ENCODE measurements at regions not wholly inside any gene's neighbourhood (a gene's known extent, or its start where the extent isn't known, plus 50 kb on each side); places are given as distances from the start of the nearest gene placed in this dataset.

DNA sequence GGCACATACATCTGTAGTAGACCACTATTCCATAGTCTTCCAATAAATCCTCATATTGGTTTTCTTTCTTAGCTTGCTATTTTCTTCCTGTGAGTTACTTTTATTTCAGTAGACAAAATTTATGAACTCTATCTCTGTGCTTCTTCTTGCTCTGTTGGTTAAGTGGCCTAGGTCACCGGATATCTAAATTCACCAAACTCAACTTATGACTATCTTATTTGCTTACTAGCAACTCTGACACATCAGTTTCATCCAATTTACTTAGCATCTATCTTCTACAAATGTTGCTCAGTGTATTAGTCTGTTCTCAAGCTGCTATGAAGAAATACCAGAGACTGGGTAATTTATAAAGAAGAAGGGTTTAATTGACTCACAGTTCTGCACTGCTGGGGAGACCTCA lies 432.5 kb upstream of the FSIP2 start:
- FAIRE-seq, result no peak
- Histone ChIP-seq H3K4ac (replicated peaks; ENCODE audit: insufficient read length, low read depth, low read length) (no peak overlapping the region), H3K23ac (ENCODE audit: insufficient read length) (no peak overlapping the region), H2AFZ (ENCODE audit: low read length) (no peak overlapping the region), H3K27me3 (replicated peaks in 1 of 4; ENCODE audit: control insufficient read depth in 3 of 4, extremely low read depth in 1 of 4, insufficient read depth in 3 of 4, low read length in 3 of 4) (no peaks in the 10 kb centered on the region), H2BK20ac (ENCODE audit: low read length) (no peak overlapping the region), H4K5ac (ENCODE audit: insufficient read length, low read depth, low read length) (no peak overlapping the region), H3K14ac (ENCODE audit: insufficient read length) (no peak overlapping the region), H4K8ac (ENCODE audit: extremely low read depth, insufficient read depth, low read length) (no peak overlapping the region), H3K79me2 (ENCODE audit: control insufficient read depth in 1 of 2, insufficient read depth in 2 of 2, low read length in 2 of 2) (no peaks in the 10 kb centered on the region), H2AK5ac (ENCODE audit: low read depth, low read length) (no peak overlapping the region), H3K18ac (ENCODE audit: extremely low read depth, low read length) (no peak overlapping the region), H2BK12ac (ENCODE audit: low read depth, low read length) (no peak overlapping the region), H3K56ac (replicated peaks; ENCODE audit: insufficient read length, low read depth, low read length) (no peak overlapping the region), H3K9ac (replicated peaks in 1 of 4; ENCODE audit: extremely low read depth in 1 of 4, low read depth in 3 of 4, low read length in 3 of 4) (no peak overlapping the region), H4K91ac (replicated peaks; ENCODE audit: insufficient read length, low read length) (no peak overlapping the region), H3K23me2 (ENCODE audit: low read depth, low read length) (no peaks in the 10 kb centered on the region), H3K27ac (ENCODE audit: low read depth, low read length) (no peak overlapping the region), H3K4me2 (ENCODE audit: insufficient read depth in 1 of 2, low read depth in 2 of 2, low read length in 2 of 2) (no peak overlapping the region), H3K9me3 (ENCODE audit: insufficient read depth in 2 of 2, low read depth in 1 of 2, low read length in 1 of 2) (no peaks in the 10 kb centered on the region), H2BK15ac (ENCODE audit: low read length) (no peak overlapping the region), H3K36me3 (ENCODE audit: control insufficient read depth in 2 of 4, insufficient read depth in 4 of 4, low read length in 3 of 4) (no peaks in the 10 kb centered on the region), H4K20me1 (replicated peaks in 1 of 2; ENCODE audit: control insufficient read depth in 1 of 2, insufficient read depth in 2 of 2, low read length in 2 of 2) (no peaks in the 10 kb centered on the region), H3K4me3 (ENCODE audit: extremely low read depth in 1 of 4, insufficient read depth in 2 of 4, low read depth in 3 of 4, low read length in 4 of 4) (no peak overlapping the region), H3K79me1 (ENCODE audit: low read depth, low read length) (no peaks in the 10 kb centered on the region), H2BK120ac (replicated peaks; ENCODE audit: low read depth, low read length) (no peak overlapping the region), H3K4me1 (replicated peaks in 1 of 4; ENCODE audit: control insufficient read depth in 3 of 4, insufficient read depth in 4 of 4, low read length in 3 of 4) (no peaks in the 10 kb centered on the region), H2BK5ac (ENCODE audit: low read depth, low read length) (no peak overlapping the region)
- 85% methylated on average over 1 of the region's 1 CpG; no CpG with 5 or more reads in 1 of the 2 experiments for WGBS, 2 experiments (ENCODE audit: extremely low coverage in 1 of 2, insufficient coverage in 1 of 2, insufficient read length in 1 of 2, insufficient replicate concordance in 2 of 2, low coverage in 1 of 2, low lambda C conversion rate in 2 of 2, missing lambda C conversion rate in 1 of 2)
- no peak for DNase-seq (ENCODE audit: low read depth in 1 of 2, low spot score in 2 of 2)
- ChIA-PET CTCF (ENCODE audit: partially characterized antibody) (no interaction called here), POLR2A (ENCODE audit: partially characterized antibody) (no interaction called here)
- TF ChIP-seq PHF8 (conservative IDR thresholded peaks at IDR 0.05; ENCODE audit: low read depth, low read length) (no peak), POLR2A (IDR thresholded peaks at IDR 0.05; ENCODE audit: control extremely low read depth in 1 of 2, low read depth in 2 of 2, low read length in 2 of 2) (no peak)
- TF ChIP-seq, protein P1, sequence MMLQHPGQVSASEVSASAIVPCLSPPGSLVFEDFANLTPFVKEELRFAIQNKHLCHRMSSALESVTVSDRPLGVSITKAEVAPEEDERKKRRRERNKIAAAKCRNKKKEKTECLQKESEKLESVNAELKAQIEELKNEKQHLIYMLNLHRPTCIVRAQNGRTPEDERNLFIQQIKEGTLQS (IDR thresholded peaks at IDR 0.05; ENCODE audit: insufficient read depth, low read depth, low read length), result no peak

All from H1 (cell line).